ENCODE measurements at regions not wholly inside any gene's neighbourhood (a gene's known extent, or its start where the extent isn't known, plus 50 kb on each side); places are given as distances from the start of the nearest gene placed in this dataset.

DNA sequence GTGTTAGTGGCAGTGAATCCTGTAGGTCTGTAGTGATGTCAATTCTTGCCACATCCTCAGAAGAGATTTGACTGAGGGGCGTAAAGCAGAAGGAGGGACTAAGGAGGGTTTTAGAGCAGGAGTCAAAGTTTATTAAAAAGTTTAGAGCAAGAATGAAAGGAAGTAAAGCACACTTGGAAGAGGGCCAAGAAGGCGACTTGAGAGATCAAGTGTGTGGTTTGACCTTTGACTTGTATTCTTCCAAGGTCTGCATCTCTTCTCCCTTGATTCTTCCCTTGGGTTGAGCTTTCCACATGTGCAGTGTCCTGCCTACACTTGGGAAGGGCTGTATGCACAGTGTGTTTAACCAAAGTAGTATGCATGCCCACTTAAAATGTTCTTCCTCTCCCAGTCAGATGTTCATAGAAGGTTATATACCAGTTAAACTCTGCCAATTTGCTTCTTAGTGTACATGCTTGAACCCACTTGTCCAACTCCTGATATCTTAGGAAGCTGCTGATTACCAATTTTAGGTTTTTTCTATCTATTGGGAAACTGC is 627.6 kb downstream of the MMUT start:
- peak; percentile 67 for DNase-seq (ENCODE audit: low read depth)
- H3K4me3 ChIP-seq (ENCODE audit: low read depth, low read length), result no peak overlapping the region
- TF ChIP-seq CTCF (IDR thresholded peaks at IDR 0.05; ENCODE audit: insufficient read depth, low read depth, low read length), result no peak

DNA sequence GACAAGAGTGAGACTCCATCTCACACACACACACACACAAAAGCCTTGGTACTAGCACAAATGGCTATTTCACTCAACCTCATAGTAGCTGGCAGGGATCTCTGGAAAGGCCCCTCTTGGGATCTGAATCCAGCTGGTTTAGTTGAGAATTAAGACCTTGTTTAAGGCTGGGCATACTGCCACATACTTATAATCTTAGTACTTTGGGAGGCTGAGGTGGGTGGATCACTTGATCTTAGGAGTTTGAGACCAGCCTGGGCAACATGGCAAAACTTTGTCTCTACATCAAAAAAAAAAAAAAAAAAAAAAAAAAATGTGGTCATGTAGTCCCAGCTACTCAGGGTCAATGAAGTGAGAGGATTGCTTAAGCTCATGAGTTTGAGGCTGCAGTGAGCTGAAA is 628.3 kb downstream of the MMUT start:
- H3K4me3 ChIP-seq (ENCODE audit: low read depth, low read length), result no peak overlapping the region
- DNase-seq (ENCODE audit: low read depth), result peak; percentile 17
- no peak for TF ChIP-seq CTCF (IDR thresholded peaks at IDR 0.05; ENCODE audit: insufficient read depth, low read depth, low read length)

DNA sequence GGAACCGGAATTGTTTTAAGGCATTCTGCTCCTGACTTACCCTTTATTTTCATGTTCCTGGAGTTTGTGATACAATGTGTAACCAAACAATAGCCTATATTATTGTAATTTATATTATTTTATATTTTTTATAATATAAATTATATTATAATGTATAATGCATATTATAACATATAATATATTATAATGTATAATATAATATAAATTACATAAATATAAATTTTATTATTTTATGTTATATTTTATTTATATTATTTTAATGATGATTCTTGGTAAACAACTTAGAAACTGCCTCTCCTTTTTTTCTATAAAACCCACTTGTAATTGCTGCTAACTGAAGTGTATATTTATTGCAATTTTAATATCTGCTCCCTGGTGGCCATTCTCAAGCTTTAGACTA is 629.1 kb downstream of the MMUT start:
- no peak for TF ChIP-seq CTCF (IDR thresholded peaks at IDR 0.05; ENCODE audit: insufficient read depth, low read depth, low read length)
- no peak overlapping the region for H3K4me3 ChIP-seq (ENCODE audit: low read depth, low read length)
- DNase-seq (ENCODE audit: low read depth), result no peak

DNA sequence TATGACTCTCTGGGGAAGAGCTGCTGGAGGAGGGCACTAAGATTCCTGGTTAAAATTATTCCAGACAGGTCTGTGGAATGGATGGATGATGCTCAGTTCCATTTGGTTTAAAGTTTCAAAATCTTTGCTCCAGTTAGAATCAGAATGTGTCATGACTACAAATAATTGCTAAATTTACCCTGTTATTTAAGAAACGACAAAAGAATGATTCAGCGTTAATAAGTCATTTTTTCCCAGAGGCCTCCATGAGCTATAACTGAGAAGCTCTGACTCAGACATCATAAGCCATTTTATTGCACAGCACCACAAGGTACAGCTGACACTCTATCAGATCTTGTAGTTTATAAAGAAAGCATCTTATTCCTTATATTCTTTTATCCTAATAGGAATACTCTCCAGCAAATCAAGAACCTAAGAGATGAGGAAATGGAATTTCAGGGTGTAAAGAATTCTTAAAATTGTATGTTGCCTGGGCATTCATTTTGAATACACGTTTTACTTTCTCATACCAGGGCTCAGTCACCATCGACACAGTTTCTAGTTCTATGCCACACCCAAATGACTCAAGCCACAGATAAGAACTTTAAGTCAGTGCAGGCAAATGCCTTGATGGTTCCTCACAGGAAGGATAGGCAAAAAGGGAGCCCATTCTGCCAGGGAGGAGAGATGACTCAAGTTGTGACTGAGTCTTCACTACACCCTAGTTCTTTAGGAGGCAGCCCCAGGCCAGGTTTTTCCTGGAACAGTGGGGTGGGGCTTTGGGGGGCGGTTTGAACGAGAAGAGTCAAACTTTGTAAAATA is 636.0 kb downstream of the MMUT start:
- peak overlapping the region; percentile 9 for H3K4me3 ChIP-seq (ENCODE audit: low read depth, low read length)

DNA sequence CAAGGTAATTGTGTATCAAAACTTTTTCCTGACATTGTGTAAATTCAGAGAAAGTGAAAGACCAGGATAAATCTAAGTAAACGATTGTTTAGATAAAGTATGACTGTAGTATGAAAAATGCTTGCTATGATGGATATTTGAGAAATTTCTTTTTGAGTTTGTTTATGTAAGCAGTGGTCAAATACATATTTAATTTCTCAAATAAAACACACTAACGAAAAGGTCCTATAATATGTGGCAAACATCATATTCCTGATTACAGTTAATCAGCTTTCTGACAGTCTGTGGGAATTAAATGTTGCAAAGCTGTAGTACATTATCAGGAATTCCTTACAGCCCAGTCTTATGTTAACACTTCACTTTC is 636.9 kb downstream of the MMUT start:
- H3K4me3 ChIP-seq (ENCODE audit: low read depth, low read length), result no peak overlapping the region
- no peak for TF ChIP-seq CTCF (IDR thresholded peaks at IDR 0.05; ENCODE audit: insufficient read depth, low read depth, low read length)
- no peak for DNase-seq (ENCODE audit: low read depth)

More for the DNA sequence above, 636.0 kb downstream of the MMUT start:
- DNase-seq (ENCODE audit: low read depth), result peak; percentile 96
- no peak for TF ChIP-seq CTCF (IDR thresholded peaks at IDR 0.05; ENCODE audit: insufficient read depth, low read depth, low read length)

- H3K4me3 ChIP-seq (ENCODE audit: low read depth, low read length), result peak overlapping the region; percentile 29
- peak; percentile 41 for DNase-seq (ENCODE audit: low read depth)
- no peak for TF ChIP-seq CTCF (IDR thresholded peaks at IDR 0.05; ENCODE audit: insufficient read depth, low read depth, low read length)
Observed at GRCh38 chr6:48825501-48826151, 637.4 kb downstream of the MMUT start.

Data from fibroblast of villous mesenchyme (primary cell).